ENCODE measurements at regions not wholly inside any gene's neighbourhood (a gene's known extent, or its start where the extent isn't known, plus 50 kb on each side); places are given as distances from the start of the nearest gene placed in this dataset.

DNA sequence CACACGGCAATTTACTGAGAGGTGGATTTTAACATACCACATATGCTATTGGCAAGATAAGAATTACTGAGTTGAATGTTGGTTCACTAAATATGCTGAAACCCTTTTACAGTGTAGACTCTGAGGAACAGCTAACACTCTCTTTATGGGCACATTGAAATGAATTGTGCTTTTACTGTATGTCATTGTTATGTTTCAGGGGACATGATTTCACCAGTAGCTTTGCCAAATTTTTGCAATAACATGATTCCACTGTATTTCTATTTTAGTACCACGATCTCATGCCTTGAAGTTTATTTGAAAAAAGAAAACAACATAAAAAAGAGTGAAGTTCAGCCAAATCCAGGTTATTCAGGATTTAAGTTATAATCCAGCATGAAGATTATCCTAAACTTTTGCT lies 188.5 kb downstream of the HLX start:
- no peaks in the 10 kb centered on the region for H3K9me3 ChIP-seq (replicated peaks; ENCODE audit: control insufficient read depth, insufficient read depth, low read length)
- no peak for FAIRE-seq
- POLR2A ChIA-PET: no interaction called here
- no peaks in the 10 kb centered on the region for H4K20me1 ChIP-seq (replicated peaks; ENCODE audit: control insufficient read depth, extremely low read depth, insufficient read depth, low read length)
- H2AFZ ChIP-seq (ENCODE audit: low read depth, low read length): no peak overlapping the region
- intact Hi-C loops (cut with micrococcal nuclease): no loop called here
- TF ChIP-seq, protein P1, sequence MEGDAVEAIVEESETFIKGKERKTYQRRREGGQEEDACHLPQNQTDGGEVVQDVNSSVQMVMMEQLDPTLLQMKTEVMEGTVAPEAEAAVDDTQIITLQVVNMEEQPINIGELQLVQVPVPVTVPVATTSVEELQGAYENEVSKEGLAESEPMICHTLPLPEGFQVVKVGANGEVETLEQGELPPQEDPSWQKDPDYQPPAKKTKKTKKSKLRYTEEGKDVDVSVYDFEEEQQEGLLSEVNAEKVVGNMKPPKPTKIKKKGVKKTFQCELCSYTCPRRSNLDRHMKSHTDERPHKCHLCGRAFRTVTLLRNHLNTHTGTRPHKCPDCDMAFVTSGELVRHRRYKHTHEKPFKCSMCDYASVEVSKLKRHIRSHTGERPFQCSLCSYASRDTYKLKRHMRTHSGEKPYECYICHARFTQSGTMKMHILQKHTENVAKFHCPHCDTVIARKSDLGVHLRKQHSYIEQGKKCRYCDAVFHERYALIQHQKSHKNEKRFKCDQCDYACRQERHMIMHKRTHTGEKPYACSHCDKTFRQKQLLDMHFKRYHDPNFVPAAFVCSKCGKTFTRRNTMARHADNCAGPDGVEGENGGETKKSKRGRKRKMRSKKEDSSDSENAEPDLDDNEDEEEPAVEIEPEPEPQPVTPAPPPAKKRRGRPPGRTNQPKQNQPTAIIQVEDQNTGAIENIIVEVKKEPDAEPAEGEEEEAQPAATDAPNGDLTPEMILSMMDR (IDR thresholded peaks at IDR 0.05; ENCODE audit: extremely low read depth in 1 of 2, insufficient read depth in 1 of 2, low read depth in 1 of 2, low read length in 2 of 2): no peak
- TF ChIP-seq POLR2A (IDR thresholded peaks at IDR 0.05; ENCODE audit: low read depth, low read length): no peak
- TF ChIP-seq, protein P2, sequence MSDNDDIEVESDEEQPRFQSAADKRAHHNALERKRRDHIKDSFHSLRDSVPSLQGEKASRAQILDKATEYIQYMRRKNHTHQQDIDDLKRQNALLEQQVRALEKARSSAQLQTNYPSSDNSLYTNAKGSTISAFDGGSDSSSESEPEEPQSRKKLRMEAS (IDR thresholded peaks at IDR 0.05; ENCODE audit: insufficient read depth, insufficient read length): no peak
- TF ChIP-seq GATA2 (IDR thresholded peaks at IDR 0.05; ENCODE audit: insufficient read depth, insufficient read length, low read depth, low read length): no peak
- no peak for TF ChIP-seq FOS (IDR thresholded peaks at IDR 0.05; ENCODE audit: borderline replicate concordance, insufficient read depth, low read length)
- TF ChIP-seq POLR2AphosphoS5 (IDR thresholded peaks at IDR 0.05; ENCODE audit: insufficient read depth, low read depth, low read length): no peak
- TF ChIP-seq JUN (IDR thresholded peaks at IDR 0.05; ENCODE audit: borderline replicate concordance, insufficient read depth, insufficient read length, low read depth): no peak
- no peak for TF ChIP-seq EZH2 (IDR thresholded peaks at IDR 0.05; ENCODE audit: borderline replicate concordance, low read depth, low read length, severe bottlenecking)
- TF ChIP-seq MYC (IDR thresholded peaks at IDR 0.05; ENCODE audit: low read depth, low read length): no peak
- dilution Hi-C loops (cut with MboI; ENCODE audit: extremely low pct_ligation_motif_present, low sequenced_read_pairs): no loop called here
- no peaks in the 10 kb centered on the region for H3K79me2 ChIP-seq (ENCODE audit: control insufficient read depth, insufficient read depth, low read length)
- DNase-seq (ENCODE audit: low read depth, low spot score): no peak
- H3K27ac ChIP-seq (ENCODE audit: insufficient read depth, low read depth, low read length): no peak overlapping the region
- BruUV-seq (replicated peaks): no TSS peak
- no peaks in the 10 kb centered on the region for H3K9me1 ChIP-seq (replicated peaks; ENCODE audit: control insufficient read depth, extremely low read depth, insufficient read depth, low read length)
- no peak overlapping the region for H3K4me2 ChIP-seq (ENCODE audit: insufficient read depth, low read length)
- H3K36me3 ChIP-seq (ENCODE audit: control insufficient read depth in 2 of 2, extremely low read depth in 1 of 2, insufficient read depth in 2 of 2, low read length in 2 of 2): no peaks in the 10 kb centered on the region
- CTCF ChIA-PET: no interaction called here
- no peak overlapping the region for H3K9ac ChIP-seq (replicated peaks; ENCODE audit: extremely low read depth, insufficient read depth, low read length)
- H3K4me1 ChIP-seq (ENCODE audit: control insufficient read depth, extremely low read depth, insufficient read depth, low read length): no peaks in the 10 kb centered on the region
- H3K27me3 ChIP-seq (ENCODE audit: control insufficient read depth in 2 of 2, insufficient read depth in 2 of 2, low read length in 2 of 2): no peaks in the 10 kb centered on the region
- H3K4me3 ChIP-seq (replicated peaks in 1 of 3; ENCODE audit: insufficient read depth in 1 of 3, low read depth in 1 of 3, low read length in 3 of 3): no peak overlapping the region
